IMR-90 (cell line): ENCODE measurements at regions not wholly inside any gene's neighbourhood (a gene's known extent, or its start where the extent isn't known, plus 50 kb on each side); places are given as distances from the start of the nearest gene placed in this dataset.

Experiments
- ATAC-seq: fragments of 200-7000 bp; cut with Tn5 transposase; 2 replicates; pipeline ENCODE4 v1.9.1; 2020; ENCODE audit warnings: low read depth, mild to moderate bottlenecking, moderate library complexity
- BruUV-seq: library from RNA; stranded (reverse); fragments of 400-500 nt; replicated peaks from 2 replicates; lab custom pipeline; 2021; lab: Mats Ljungman, UMichigan
- CTCF ChIA-PET: fragments of 300-600 bp; formaldehyde crosslinking; extraction: SDS; loops from one replicate; lab custom pipeline; 2021; ENCODE audit warnings: antibody characterized with exemption; lab: Yijun Ruan, JAX
- POLR2A ChIA-PET: fragments of 300-600 bp; sonication (Branson Sonifier 250); formaldehyde crosslinking; loops from one replicate; lab custom pipeline; 2022; ENCODE audit warnings: antibody characterized with exemption; ENCODE audit not compliant: unreplicated experiment; lab: Charles Lee
- DNase-seq: peaks from one replicate; pipeline ENCODE4 v3.0.0; 2013
- H2AFZ ChIP-seq: replicated peaks from 2 replicates; pipeline ENCODE3; 2013; ENCODE audit warnings: low read length, mild to moderate bottlenecking; ENCODE audit not compliant: poor library complexity
- H2AK5ac ChIP-seq: 2 replicates; pipeline ENCODE4 v1.6.1; 2013; ENCODE audit warnings: low read depth, low read length, inconsistent platforms
- H2AK9ac ChIP-seq: replicated peaks from 2 replicates; pipeline ENCODE3; 2013; ENCODE audit warnings: mild to moderate bottlenecking, low read depth, low read length, moderate library complexity; ENCODE audit not compliant: poor library complexity
- H2BK120ac ChIP-seq: 2 replicates; pipeline ENCODE4 v1.6.1; 2013; ENCODE audit warnings: low read depth, low read length, inconsistent platforms
- H2BK15ac ChIP-seq: 3 replicates; pipeline ENCODE4 v1.6.1; 2013; ENCODE audit warnings: low read depth, low read length, inconsistent platforms
- H2BK20ac ChIP-seq: 2 replicates; pipeline ENCODE4 v1.6.1; 2013; ENCODE audit warnings: low read depth, mild to moderate bottlenecking, inconsistent platforms, low read length, moderate library complexity
- H2BK5ac ChIP-seq: 2 replicates; pipeline ENCODE4 v1.6.1; 2013; ENCODE audit warnings: mild to moderate bottlenecking, low read depth, low read length, inconsistent platforms; ENCODE audit not compliant: poor library complexity, severe bottlenecking
- H3K14ac ChIP-seq: replicated peaks from 2 replicates; pipeline ENCODE4 v1.6.1; 2013; ENCODE audit warnings: low read depth, low read length, inconsistent platforms
- H3K18ac ChIP-seq: 2 replicates; pipeline ENCODE4 v1.6.1; 2013; ENCODE audit warnings: low read depth, low read length, control low read depth
- H3K23ac ChIP-seq: 2 replicates; pipeline ENCODE4 v1.6.1; 2013; ENCODE audit warnings: low read depth, low read length, inconsistent platforms
- H3K27ac ChIP-seq: 2 replicates; pipeline ENCODE4 v1.5.1; 2013; ENCODE audit warnings: mild to moderate bottlenecking, control low read depth, low read length; ENCODE audit not compliant: insufficient read depth
- H3K27me3 ChIP-seq: 2 replicates; pipeline ENCODE4 v1.6.1; 2013; ENCODE audit warnings: low read length; ENCODE audit not compliant: control insufficient read depth, insufficient read depth
- H3K36me3 ChIP-seq: 2 replicates; pipeline ENCODE4 v1.6.1; 2013; ENCODE audit warnings: low read length, mixed read lengths; ENCODE audit not compliant: control insufficient read depth, insufficient read depth
- H3K4ac ChIP-seq: 2 replicates; pipeline ENCODE4 v1.6.1; 2013; ENCODE audit warnings: low read depth, low read length, inconsistent platforms
- H3K4me1 ChIP-seq: 2 replicates; pipeline ENCODE4 v1.6.1; 2013; ENCODE audit warnings: low read length, mixed read lengths; ENCODE audit not compliant: control insufficient read depth, insufficient read depth
- H3K4me2 ChIP-seq: 2 replicates; pipeline ENCODE4 v1.6.1; 2013; ENCODE audit warnings: low read depth, mild to moderate bottlenecking, control low read depth, low read length, moderate library complexity
- H3K4me3 ChIP-seq: 2 replicates; pipeline ENCODE4 v1.5.1; 2013; ENCODE audit warnings: low read depth, mild to moderate bottlenecking, control low read depth, low read length, moderate library complexity; ENCODE audit not compliant: insufficient read depth
- H3K56ac ChIP-seq: 2 replicates; pipeline ENCODE4 v1.6.1; 2013; ENCODE audit warnings: low read length, inconsistent platforms; ENCODE audit not compliant: insufficient read depth; ENCODE audit errors: extremely low read depth
- H3K79me1 ChIP-seq, 2 experiments: 2 replicates each; pipeline ENCODE4 v1.6.1; 2013; ENCODE audit warnings: low read length in 2 of 2, inconsistent platforms in 1 of 2, low read depth in 1 of 2
- H3K9ac ChIP-seq: 2 replicates; pipeline ENCODE4 v1.6.1; 2013; ENCODE audit warnings: low read depth, low read length, control low read depth
- H3K9me1 ChIP-seq: 2 replicates; pipeline ENCODE4 v1.6.1; 2013; ENCODE audit warnings: low read length, inconsistent platforms; ENCODE audit not compliant: insufficient read depth
- H3K9me3 ChIP-seq: 2 replicates; pipeline ENCODE4 v1.6.1; 2013; ENCODE audit warnings: low read length; ENCODE audit not compliant: control insufficient read depth, insufficient read depth
- H4K20me1 ChIP-seq: 2 replicates; pipeline ENCODE4 v1.6.1; 2013; ENCODE audit warnings: low read length, inconsistent platforms; ENCODE audit not compliant: insufficient read depth
- H4K5ac ChIP-seq: 2 replicates; pipeline ENCODE4 v1.6.1; 2013; ENCODE audit warnings: mild to moderate bottlenecking, low read depth, low read length, control low read depth
- H4K8ac ChIP-seq, 2 experiments: 2 replicates each; pipeline ENCODE4 v1.6.1; 2013; ENCODE audit warnings: low read depth in 2 of 2, low read length in 2 of 2, control low read depth in 1 of 2, inconsistent platforms in 1 of 2
- H4K91ac ChIP-seq: 2 replicates; pipeline ENCODE4 v1.6.1; 2013; ENCODE audit warnings: low read depth, low read length, inconsistent platforms; ENCODE audit not compliant: insufficient read depth
- BHLHE40 ChIP-seq: fragments of 150-350 bp; IDR thresholded peaks from 2 replicates; pipeline ENCODE4 v1.6.1; 2016; ENCODE audit warnings: mild to moderate bottlenecking, low read depth, low read length
- CEBPB ChIP-seq: IDR thresholded peaks from 2 replicates; pipeline ENCODE4 v1.6.1; 2012; ENCODE audit warnings: low read depth, low read length, improper control_type of control experiment
- CHD1 ChIP-seq: IDR thresholded peaks from 2 replicates; pipeline ENCODE4 v1.6.1; 2012; ENCODE audit warnings: low read depth, low read length, improper control_type of control experiment
- ELK1 ChIP-seq: fragments of 150-350 bp; IDR thresholded peaks from 2 replicates; pipeline ENCODE4 v1.6.1; 2016; ENCODE audit warnings: low read depth, mild to moderate bottlenecking, low read length, moderate library complexity, borderline replicate concordance
- FOS ChIP-seq: fragments of 150-350 bp; IDR thresholded peaks from 2 replicates; pipeline ENCODE4 v1.6.1; 2016; ENCODE audit warnings: low read depth, low read length
- MAFK ChIP-seq: IDR thresholded peaks from 2 replicates; pipeline ENCODE4 v1.6.1; 2012; ENCODE audit warnings: low read depth, low read length, improper control_type of control experiment
- MAZ ChIP-seq: IDR thresholded peaks from 2 replicates; pipeline ENCODE4 v1.6.1; 2012; ENCODE audit warnings: low read depth, mild to moderate bottlenecking, low read length, improper control_type of control experiment, moderate library complexity, borderline replicate concordance
- MXI1 ChIP-seq: IDR thresholded peaks from 2 replicates; pipeline ENCODE4 v1.6.1; 2012; ENCODE audit warnings: low read depth, mild to moderate bottlenecking, low read length, moderate library complexity, borderline replicate concordance
- NFE2L2 ChIP-seq: fragments of 150-350 bp; IDR thresholded peaks from 2 replicates; pipeline ENCODE4 v1.6.1; 2016; ENCODE audit warnings: low read depth, mild to moderate bottlenecking, low read length
- POLR2A ChIP-seq: IDR thresholded peaks from 2 replicates; pipeline ENCODE4 v1.6.1; 2012; ENCODE audit warnings: mild to moderate bottlenecking, low read depth, low read length
- RAD21 ChIP-seq: IDR thresholded peaks from 2 replicates; pipeline ENCODE4 v1.6.1; 2012; ENCODE audit warnings: low read length, improper control_type of control experiment
- RCOR1 ChIP-seq: IDR thresholded peaks from 2 replicates; pipeline ENCODE4 v1.6.1; 2012; ENCODE audit warnings: mild to moderate bottlenecking, low read length, improper control_type of control experiment; ENCODE audit not compliant: insufficient replicate concordance
- RFX5 ChIP-seq: IDR thresholded peaks from 2 replicates; pipeline ENCODE4 v1.8.0; 2012; ENCODE audit warnings: low read depth, mild to moderate bottlenecking, low read length, moderate library complexity
- WGBS, 2 experiments: methylation state at CpG; one replicate each; pipeline versions ENCODE4 v1.1.5 to v1.1.7; 2013; ENCODE audit warnings: missing lambda C conversion rate in 2 of 2; ENCODE audit not compliant: insufficient read length in 1 of 2; ENCODE audit errors: extremely low coverage in 2 of 2; 5-methylcytosine and 5-hydroxymethylcytosine counted together
- dilution Hi-C: fragments of 300-500 bp; cut with HindIII; formaldehyde crosslinking; loops from one replicate; pipeline ENCODE4 v1.14.3; 2018; ENCODE audit warnings: low sequenced_read_pairs; ENCODE audit not compliant: unreplicated experiment
- in situ Hi-C: fragments of 300-500 bp; cut with MboI; formaldehyde crosslinking; loops from 3 replicates; pipeline ENCODE4 v1.14.3; 2019; ENCODE audit warnings: low sequenced_read_pairs, inconsistent platforms, mixed read lengths
- intact Hi-C: fragments of 100-400 bp; cut with micrococcal nuclease; formaldehyde crosslinking; loops from 2 replicates; pipeline ENCODE4 v1.10.0; 2022
- TF ChIP-seq, protein P1 (sequence below): conservative IDR thresholded peaks from 2 replicates; pipeline ENCODE4 v1.5.1; 2012; ENCODE audit warnings: mild to moderate bottlenecking, low read depth, low read length, improper control_type of control experiment
- TF ChIP-seq, protein P2 (sequence below): fragments of 150-350 bp; IDR thresholded peaks from 2 replicates; pipeline ENCODE4 v1.6.1; 2017; ENCODE audit warnings: mild to moderate bottlenecking, antibody characterized with exemption, low read length, low read depth

DNA sequence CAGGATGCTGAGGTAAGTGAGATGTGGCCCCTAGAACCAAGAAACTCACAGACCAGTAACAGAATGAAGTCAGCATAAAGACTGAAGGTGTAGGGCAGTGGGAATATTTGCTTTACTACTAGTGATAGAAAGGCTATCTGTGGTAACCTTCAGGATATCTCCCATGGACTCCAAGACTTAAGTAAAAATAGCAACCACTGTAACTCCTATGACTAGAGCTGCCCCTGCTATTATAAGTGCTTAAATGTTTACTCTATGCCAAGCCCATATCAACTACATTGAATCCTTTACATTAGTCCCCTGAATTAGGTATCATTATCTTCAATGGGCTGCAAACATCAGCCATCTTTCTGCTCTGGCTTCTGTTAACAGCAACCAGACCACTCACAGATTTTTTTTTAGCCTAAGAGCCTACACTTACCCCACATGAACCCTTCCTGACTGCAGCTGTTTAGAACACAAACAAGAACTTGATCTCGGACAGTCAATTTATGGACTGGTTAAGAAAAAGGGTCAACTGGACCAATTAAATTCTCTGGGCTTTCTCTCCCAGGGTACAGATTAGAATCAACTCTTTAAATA lies 335.1 kb upstream of the API5 start:
- intact Hi-C loops (no loop called here), dilution Hi-C loops (no loop called here), in situ Hi-C loops (no loop called here)
- ChIA-PET POLR2A (no interaction called here), CTCF (no interaction called here)
- Histone ChIP-seq H4K5ac (no peak overlapping the region), H2AFZ (no peak overlapping the region), H3K9me1 (no peaks in the 10 kb centered on the region), H4K91ac (no peak overlapping the region), H3K4me1 (no peaks in the 10 kb centered on the region), H3K79me1 (no peaks in the 10 kb centered on the region), H3K56ac (no peak overlapping the region), H3K14ac (no peak overlapping the region), H3K23ac (no peak overlapping the region), H3K36me3 (no peaks in the 10 kb centered on the region), H3K9ac (no peak overlapping the region), H2AK9ac (no peak overlapping the region), H2BK20ac (no peak overlapping the region), H3K4me3 (no peak overlapping the region), H3K18ac (no peak overlapping the region), H3K27me3 (no peaks in the 10 kb centered on the region), H3K27ac (no peak overlapping the region), H4K8ac (no peak overlapping the region), H3K4ac (no peak overlapping the region), H2AK5ac (no peak overlapping the region), H2BK15ac (no peak overlapping the region), H4K20me1 (no peaks in the 10 kb centered on the region), H2BK120ac (no peak overlapping the region), H2BK5ac (no peak overlapping the region), H3K9me3 (peaks cover 14% of the 10 kb centered on the region), H3K4me2 (no peak overlapping the region)
- DNase-seq (no peak), ATAC-seq (no peak)
- no peak for TF ChIP-seq FOS
- TF ChIP-seq CEBPB: no peak
- TF ChIP-seq BHLHE40: no peak
- TF ChIP-seq RCOR1: no peak
- no peak for TF ChIP-seq RAD21
- TF ChIP-seq POLR2A: no peak
- TF ChIP-seq MXI1: no peak
- TF ChIP-seq MAFK: no peak
- TF ChIP-seq, protein P1, sequence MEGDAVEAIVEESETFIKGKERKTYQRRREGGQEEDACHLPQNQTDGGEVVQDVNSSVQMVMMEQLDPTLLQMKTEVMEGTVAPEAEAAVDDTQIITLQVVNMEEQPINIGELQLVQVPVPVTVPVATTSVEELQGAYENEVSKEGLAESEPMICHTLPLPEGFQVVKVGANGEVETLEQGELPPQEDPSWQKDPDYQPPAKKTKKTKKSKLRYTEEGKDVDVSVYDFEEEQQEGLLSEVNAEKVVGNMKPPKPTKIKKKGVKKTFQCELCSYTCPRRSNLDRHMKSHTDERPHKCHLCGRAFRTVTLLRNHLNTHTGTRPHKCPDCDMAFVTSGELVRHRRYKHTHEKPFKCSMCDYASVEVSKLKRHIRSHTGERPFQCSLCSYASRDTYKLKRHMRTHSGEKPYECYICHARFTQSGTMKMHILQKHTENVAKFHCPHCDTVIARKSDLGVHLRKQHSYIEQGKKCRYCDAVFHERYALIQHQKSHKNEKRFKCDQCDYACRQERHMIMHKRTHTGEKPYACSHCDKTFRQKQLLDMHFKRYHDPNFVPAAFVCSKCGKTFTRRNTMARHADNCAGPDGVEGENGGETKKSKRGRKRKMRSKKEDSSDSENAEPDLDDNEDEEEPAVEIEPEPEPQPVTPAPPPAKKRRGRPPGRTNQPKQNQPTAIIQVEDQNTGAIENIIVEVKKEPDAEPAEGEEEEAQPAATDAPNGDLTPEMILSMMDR: no peak
- TF ChIP-seq MAZ: no peak
- no peak for TF ChIP-seq ELK1
- TF ChIP-seq, protein P2, sequence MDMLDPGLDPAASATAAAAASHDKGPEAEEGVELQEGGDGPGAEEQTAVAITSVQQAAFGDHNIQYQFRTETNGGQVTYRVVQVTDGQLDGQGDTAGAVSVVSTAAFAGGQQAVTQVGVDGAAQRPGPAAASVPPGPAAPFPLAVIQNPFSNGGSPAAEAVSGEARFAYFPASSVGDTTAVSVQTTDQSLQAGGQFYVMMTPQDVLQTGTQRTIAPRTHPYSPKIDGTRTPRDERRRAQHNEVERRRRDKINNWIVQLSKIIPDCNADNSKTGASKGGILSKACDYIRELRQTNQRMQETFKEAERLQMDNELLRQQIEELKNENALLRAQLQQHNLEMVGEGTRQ: no peak
- no peak for TF ChIP-seq CHD1
- no peak for TF ChIP-seq RFX5
- no peak for TF ChIP-seq NFE2L2
- 0% methylated on average over 1 of the region's 1 CpG; no CpG with 5 or more reads in 1 of the 2 experiments for WGBS, 2 experiments
- no TSS peak for BruUV-seq
